H1 (cell line): ENCODE measurements at regions not wholly inside any gene's neighbourhood (a gene's known extent, or its start where the extent isn't known, plus 50 kb on each side); places are given as distances from the start of the nearest gene placed in this dataset.

Experiments used
- CHD7 ChIP-seq: fragments of 300-600 bp; sonication (generic); IDR thresholded peaks from 2 replicates; pipeline ENCODE4 v1.7.1; 2012; ENCODE audit warnings: low read length, moderate library complexity, mild to moderate bottlenecking, inconsistent platforms; ENCODE audit not compliant: insufficient replicate concordance

- no peak for TF ChIP-seq CHD7
Observed at GRCh38 chr4:117428536-117428935, 343.2 kb upstream of the TRAM1L1 start (continued).
